Stimulated activated CD4-positive, alpha-beta T cell treated with anti-CD3 and anti-CD28 coated beads, Interleukin-15, amount 100 ng/mL, for 24 hours (primary cell): ENCODE measurements at regions not wholly inside any gene's neighbourhood (a gene's known extent, or its start where the extent isn't known, plus 50 kb on each side); places are given as distances from the start of the nearest gene placed in this dataset.
"Not testable (repeated sequence)": the region's sequence is repeated elsewhere in the genome, so short reads cannot be mapped to it uniquely, and the experiment has no call there.

Experiments
- DNase-seq: peaks from one replicate; pipeline ENCODE4 v3.0.0-alpha.2; 2020

- DNase-seq, result no peak
These were observed 51.3 kb upstream of the MOCS2 start for GRCh38 chr5:53160895-53161294.

DNA sequence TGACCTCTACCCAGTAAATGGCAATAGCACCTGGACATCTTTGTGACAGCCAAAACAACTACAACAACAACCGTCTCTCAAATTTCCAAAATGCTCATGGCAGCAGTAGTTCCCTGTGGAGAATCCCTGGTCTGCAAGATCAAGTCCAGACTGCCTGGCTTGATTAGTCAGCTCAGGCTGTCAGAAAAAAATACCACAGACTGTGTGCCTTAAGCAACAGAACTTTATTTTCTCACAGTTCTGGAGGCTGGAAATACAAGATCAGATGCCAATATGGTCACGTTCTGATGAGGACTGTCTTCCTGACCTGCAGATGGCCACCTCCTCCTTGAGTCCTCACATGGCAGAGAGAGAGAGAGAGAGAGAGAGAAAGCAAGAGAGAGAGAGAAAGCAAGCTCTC, 52.3 kb upstream of the MOCS2 start:
- DNase-seq, result no peak

DNA sequence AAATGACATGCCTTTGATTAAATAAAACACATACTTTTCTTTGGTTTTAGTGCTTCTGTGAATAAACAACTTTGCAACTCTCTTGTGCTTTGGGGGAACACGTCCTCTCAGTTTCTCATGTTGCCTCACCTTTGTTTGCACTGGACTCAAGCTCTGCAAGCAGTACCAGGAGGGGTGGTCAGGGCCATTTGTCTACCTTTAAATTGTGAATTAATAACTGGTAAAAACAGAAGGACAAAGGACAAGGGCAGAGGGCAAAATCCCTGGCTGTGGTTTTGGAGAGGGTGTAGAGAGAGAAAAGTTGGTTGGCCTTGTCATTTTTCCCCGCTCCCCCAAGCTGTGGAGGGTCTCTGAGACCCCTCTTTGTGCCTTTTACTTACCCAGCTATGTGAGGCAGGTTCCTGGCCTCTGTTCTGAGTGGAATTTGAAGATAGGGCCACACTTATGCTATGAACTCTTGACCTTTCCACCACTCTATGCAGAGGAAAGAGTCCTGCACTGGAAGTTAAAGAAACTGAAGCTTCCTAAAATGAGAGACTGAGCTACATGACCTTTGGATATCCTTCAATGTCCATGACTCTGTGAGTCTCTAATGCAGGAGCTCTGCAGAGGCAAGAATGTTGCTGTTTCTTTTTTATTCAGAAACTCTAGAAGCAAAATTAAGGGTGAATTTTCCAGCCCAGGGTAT, 55.1 kb upstream of the MOCS2 start:
- DNase-seq, result no peak

- DNase-seq, result no peak
These were observed 56.0 kb upstream of the MOCS2 start for GRCh38 chr5:53165431-53166182.

DNA sequence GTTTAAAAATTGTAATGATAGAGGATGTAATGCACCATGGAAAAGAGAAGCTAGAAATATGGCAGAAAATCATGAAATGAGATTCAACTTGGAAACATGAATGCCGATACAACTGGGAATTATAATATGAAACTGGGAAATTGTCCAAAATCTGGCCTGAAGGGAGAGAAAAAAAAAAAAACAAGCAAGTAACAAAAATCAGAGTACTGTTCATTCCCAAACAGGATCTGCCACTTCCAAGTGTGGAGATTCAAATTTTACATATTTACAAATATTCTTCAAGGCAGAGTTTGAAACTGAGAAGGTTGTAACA, 56.6 kb upstream of the MOCS2 start:
- DNase-seq, result no peak

- no peak for DNase-seq
These were observed 58.3 kb upstream of the MOCS2 start for GRCh38 chr5:53167836-53168235.

GRCh38 chr5:53169933-53170332, 60.4 kb upstream of the MOCS2 start:
- no peak for DNase-seq

DNA sequence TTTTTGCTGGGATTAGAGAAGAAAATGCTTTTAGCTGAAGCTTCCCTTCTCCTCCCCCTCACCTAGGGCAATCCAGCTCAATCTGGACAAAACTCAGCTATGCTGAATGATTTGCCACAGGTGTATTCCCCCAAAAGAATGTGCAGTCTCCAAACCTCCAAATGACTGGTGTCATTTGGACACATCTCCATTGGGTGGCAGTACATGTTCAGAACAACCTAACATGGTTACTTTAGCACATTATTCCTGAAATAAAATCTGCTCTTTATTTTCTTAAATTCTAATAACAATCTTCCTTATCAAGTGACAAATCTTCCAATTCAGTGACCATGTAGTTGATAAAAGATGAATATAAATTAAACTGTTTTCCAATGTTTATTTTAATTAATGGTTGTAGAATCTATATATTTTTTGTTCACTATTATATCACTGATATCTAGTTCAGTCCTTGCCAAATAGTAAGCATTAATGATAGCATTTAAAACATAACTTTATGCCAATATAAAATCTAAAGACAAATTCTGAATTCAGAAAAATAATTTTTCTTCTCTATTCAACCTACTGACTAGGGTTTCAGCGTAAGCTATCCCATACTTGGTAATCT, 61.3 kb upstream of the MOCS2 start:
- DNase-seq, result peak; percentile 2

- not testable (repeated sequence) for DNase-seq
These were observed 62.5 kb upstream of the MOCS2 start for GRCh38 chr5:53172073-53172472.

- no peak for DNase-seq
These were observed 63.1 kb upstream of the MOCS2 start for GRCh38 chr5:53172630-53173029.

- DNase-seq, result no peak
These were observed 63.5 kb upstream of the MOCS2 start for GRCh38 chr5:53173083-53173482.

GRCh38 chr5:53178830-53179229, 69.3 kb upstream of the MOCS2 start:
- DNase-seq, result no peak

DNA sequence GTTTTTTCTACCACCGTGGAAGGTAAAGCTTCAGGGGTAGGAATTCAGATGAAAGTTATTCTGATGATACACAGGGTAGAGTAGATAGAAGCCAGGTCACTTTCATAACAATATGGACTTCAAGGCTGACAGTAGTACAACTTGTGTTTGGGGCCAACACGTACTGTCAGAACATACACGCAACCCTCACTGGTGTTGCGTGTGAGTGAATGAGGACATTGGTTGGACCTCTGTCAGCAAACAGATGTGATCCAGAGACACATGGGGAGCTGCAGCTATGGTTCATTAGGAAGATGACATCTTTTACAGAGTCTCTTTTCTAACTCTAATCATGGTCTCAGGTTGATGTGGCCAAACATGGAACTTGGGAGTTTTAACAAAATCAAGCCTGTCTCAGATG, 70.1 kb upstream of the MOCS2 start:
- DNase-seq, result no peak

GRCh38 chr5:53180538-53180937, 71.0 kb upstream of the MOCS2 start:
- DNase-seq, result no peak

- DNase-seq, result no peak
These were observed 71.4 kb upstream of the MOCS2 start for GRCh38 chr5:53180991-53181390.

DNA sequence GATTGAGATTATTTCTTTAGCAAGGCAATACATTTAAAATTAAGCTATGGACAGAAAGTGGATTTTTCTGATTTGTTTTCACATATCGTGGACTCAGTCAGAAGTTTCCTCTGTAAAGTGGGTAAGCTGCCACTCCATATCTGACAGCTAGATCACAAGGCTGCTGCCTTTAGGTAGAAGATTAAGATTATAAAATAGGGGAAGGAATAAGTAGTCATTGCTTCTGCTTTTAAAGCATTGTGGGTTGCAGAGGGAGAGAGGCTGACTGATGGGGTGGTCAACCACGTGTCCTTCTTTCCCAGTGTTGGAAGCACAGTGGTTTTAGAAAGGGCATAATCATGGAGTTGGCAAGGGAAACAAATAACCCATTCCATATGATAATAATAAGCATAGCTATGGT, 74.3 kb upstream of the MOCS2 start:
- no peak for DNase-seq

GRCh38 chr5:53191548-53192165, 82.1 kb upstream of the MOCS2 start:
- no peak for DNase-seq

DNA sequence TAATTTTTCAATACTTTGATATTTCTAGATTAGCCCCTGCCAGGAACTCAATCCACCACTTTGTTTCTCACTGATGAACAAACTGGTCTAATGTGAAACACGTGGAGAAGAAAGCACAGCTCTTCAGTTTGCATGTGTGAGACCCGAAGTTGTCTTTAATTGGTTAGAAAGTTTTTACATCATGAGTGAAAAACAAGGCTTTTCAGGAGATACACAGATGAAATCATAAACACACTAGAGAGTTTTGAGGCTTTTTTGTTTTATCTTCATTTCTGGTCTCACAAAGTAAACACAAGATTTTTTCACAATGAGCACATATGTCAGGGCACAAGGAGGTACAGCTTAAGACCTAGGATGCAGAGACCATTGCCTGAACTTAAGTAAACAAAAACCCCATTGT, 84.5 kb upstream of the MOCS2 start:
- DNase-seq, result no peak

DNA sequence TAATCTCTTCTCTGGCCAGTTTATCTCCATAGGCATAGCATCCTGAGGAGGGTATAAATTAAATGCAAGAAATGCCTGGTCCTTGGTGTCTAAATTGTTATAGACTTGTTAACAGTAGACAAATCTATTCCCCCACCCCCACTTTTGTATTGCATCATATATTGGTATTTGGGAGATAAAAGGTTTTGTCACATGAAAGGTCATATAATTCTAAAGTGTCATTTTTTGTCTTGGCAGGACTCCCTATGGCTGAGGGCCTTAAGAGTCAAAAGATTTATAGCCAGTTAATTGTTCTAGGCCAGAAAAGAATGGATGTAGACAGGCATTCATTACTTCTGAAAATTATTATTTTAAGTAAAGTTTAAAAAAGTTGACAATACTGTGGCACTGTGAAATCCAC, 90.3 kb upstream of the MOCS2 start:
- DNase-seq, result no peak

GRCh38 chr5:53200306-53200705, 90.7 kb upstream of the MOCS2 start:
- DNase-seq, result no peak

- DNase-seq, result no peak
These were observed 92.2 kb upstream of the MOCS2 start for GRCh38 chr5:53201746-53202145.

- no peak for DNase-seq
These were observed 97.0 kb upstream of the MOCS2 start for GRCh38 chr5:53206562-53206961.

DNA sequence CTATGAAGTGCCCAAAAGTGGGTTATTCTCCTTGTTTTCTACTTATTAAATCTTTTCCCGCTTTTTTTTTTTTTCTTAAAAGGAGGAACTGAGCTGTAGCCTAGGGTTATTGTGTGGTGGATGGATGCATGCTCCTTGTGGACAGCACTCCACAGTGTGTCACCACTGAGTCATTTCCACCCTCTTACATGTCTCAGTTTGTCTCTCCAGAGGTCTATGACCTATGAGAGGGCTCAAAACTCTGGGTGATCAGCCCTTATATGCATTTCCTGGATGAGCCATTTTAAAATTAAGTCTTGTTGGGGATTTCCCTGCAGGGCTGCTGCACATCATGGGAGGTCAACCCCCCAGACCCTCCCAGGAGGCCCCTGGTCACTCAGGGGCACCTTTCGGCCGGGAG, 102.2 kb upstream of the MOCS2 start:
- DNase-seq, result no peak

GRCh38 chr5:53219174-53219573, 109.6 kb upstream of the MOCS2 start:
- no peak for DNase-seq
